PC-9 (cell line): ENCODE measurements at regions not wholly inside any gene's neighbourhood (a gene's known extent, or its start where the extent isn't known, plus 50 kb on each side); places are given as distances from the start of the nearest gene placed in this dataset.

Source experiments
- EZH2 ChIP-seq: fragments of 200-600 bp; sonication (generic); IDR thresholded peaks from 2 replicates; pipeline ENCODE4 v1.8.0; 2017; ENCODE audit warnings: antibody characterized with exemption, low read depth
- TF ChIP-seq, protein P1 (sequence below): fragments of 200-600 bp; sonication (generic); conservative IDR thresholded peaks from 2 replicates; pipeline ENCODE4 v1.6.1; 2017; ENCODE audit warnings: mixed run types, antibody characterized with exemption, mild to moderate bottlenecking, moderate library complexity

DNA sequence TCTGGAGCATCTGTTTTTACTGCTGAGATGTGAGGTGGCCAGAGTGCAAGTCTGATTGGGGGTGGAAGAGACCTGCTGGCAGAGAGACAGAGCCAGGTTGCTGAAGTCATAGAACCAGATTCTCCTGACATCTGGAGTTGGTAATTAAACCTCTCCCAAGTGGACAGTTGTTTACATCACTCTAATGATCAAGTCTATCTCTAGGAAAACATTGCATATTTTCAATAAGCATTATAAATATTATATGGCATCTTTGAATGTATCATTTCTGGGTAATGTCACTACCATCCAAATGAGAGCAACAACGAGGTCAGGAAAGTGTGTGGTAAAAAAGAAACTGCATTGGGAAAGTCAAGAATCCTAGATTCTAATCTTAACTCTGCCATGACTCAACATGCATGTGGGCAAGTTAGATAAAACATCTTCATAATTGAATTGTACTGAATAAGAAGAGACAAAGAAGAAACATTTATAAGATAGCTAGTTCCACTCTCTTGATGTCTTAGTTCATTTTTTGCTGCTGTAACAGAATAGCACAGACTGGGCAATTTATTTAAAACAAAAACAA, 351.2 kb upstream of the API5 start:
- TF ChIP-seq, protein P1, sequence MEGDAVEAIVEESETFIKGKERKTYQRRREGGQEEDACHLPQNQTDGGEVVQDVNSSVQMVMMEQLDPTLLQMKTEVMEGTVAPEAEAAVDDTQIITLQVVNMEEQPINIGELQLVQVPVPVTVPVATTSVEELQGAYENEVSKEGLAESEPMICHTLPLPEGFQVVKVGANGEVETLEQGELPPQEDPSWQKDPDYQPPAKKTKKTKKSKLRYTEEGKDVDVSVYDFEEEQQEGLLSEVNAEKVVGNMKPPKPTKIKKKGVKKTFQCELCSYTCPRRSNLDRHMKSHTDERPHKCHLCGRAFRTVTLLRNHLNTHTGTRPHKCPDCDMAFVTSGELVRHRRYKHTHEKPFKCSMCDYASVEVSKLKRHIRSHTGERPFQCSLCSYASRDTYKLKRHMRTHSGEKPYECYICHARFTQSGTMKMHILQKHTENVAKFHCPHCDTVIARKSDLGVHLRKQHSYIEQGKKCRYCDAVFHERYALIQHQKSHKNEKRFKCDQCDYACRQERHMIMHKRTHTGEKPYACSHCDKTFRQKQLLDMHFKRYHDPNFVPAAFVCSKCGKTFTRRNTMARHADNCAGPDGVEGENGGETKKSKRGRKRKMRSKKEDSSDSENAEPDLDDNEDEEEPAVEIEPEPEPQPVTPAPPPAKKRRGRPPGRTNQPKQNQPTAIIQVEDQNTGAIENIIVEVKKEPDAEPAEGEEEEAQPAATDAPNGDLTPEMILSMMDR = no peak
- no peak for TF ChIP-seq EZH2
